HepG2 (cell line): ENCODE measurements at regions not wholly inside any gene's neighbourhood (a gene's known extent, or its start where the extent isn't known, plus 50 kb on each side); places are given as distances from the start of the nearest gene placed in this dataset.
A peak's percentile ranks its signal among the peaks of the same experiment; 100 is the strongest.

Experiments used
- ATAC-seq: fragments of 200-7000 bp; cut with Tn5 transposase; 3 replicates; pipeline ENCODE4 v1.9.1; 2020; ENCODE audit warnings: mild to moderate bottlenecking, moderate library complexity
- BruUV-seq: library from RNA; stranded (reverse); fragments of 400-500 nt; replicated peaks from 2 replicates; lab custom pipeline; 2021; lab: Mats Ljungman, UMichigan
- CTCF ChIA-PET: fragments of 300-600 bp; formaldehyde crosslinking; extraction: SDS; loops from one replicate; lab custom pipeline; 2021; ENCODE audit warnings: low total read pairs, inconsistent platforms, low intra/inter-chr PET ratio; lab: Yijun Ruan, JAX
- POLR2A ChIA-PET: fragments of 350-600 bp; sonication (Branson Sonifier 250); formaldehyde crosslinking; loops from one replicate; lab custom pipeline; 2020; ENCODE audit warnings: antibody characterized with exemption, inconsistent platforms; lab: Yijun Ruan, JAX
- DNase-seq: peaks from one replicate; pipeline ENCODE4 v3.0.0-alpha.2; 2015; ENCODE audit warnings: low spot score
- FAIRE-seq: peaks from 3 replicates; lab custom pipeline; 2011; peaks lifted over from hg19 to GRCh38; lab: Jason Lieb, UNC
- H2AFZ ChIP-seq: one replicate; pipeline ENCODE4 v1.6.1; 2011; ENCODE audit warnings: low read length, inconsistent platforms
- H3K27ac ChIP-seq: fragments of 300-600 bp; 3 replicates; pipeline ENCODE4 v1.8.0; 2011; ENCODE audit warnings: mixed run types, mild to moderate bottlenecking, mixed read lengths, low read length, inconsistent platforms; ENCODE audit not compliant: insufficient read depth; ENCODE audit errors: extremely low read length
- H3K27me3 ChIP-seq, 2 experiments: fragments of 200-600 bp in 1 of 2; 2 replicates in 1 of 2; 3 replicates in 1 of 2; pipeline versions ENCODE4 v1.6.0 to v1.8.0; 2011; ENCODE audit warnings: low read length in 2 of 2, mild to moderate bottlenecking in 2 of 2, moderate library complexity in 2 of 2, inconsistent platforms in 1 of 2; ENCODE audit not compliant: insufficient read depth in 2 of 2, control insufficient read depth in 1 of 2
- H3K36me3 ChIP-seq, 2 experiments: fragments of 200-600 bp in 1 of 2; replicated peaks in 1 of 2; 2 replicates in 1 of 2; 3 replicates in 1 of 2; pipeline versions ENCODE4 v1.5.1 to v1.8.0; 2011; ENCODE audit warnings: low read length in 2 of 2, inconsistent platforms in 1 of 2; ENCODE audit not compliant: insufficient read depth in 2 of 2, control insufficient read depth in 1 of 2
- H3K4me1 ChIP-seq: 2 replicates; pipeline ENCODE4 v1.5.1; 2012; ENCODE audit warnings: low read length, inconsistent platforms; ENCODE audit not compliant: insufficient read depth
- H3K4me2 ChIP-seq: 2 replicates; pipeline ENCODE4 v1.6.0; 2011; ENCODE audit warnings: low read depth, low read length, inconsistent platforms
- H3K4me3 ChIP-seq, 3 experiments: fragments of 200-600 bp in 1 of 3; sonication (generic), shearing (Covaris generic) in 1 of 3; replicated peaks in 1 of 3; 2 replicates each; pipeline ENCODE4 v1.5.1; 2011 to 2016; ENCODE audit warnings: low read length in 3 of 3, inconsistent platforms in 2 of 3, low read depth in 2 of 3, mild to moderate bottlenecking in 2 of 3, control low read depth in 1 of 3, mixed read lengths in 1 of 3; ENCODE audit not compliant: insufficient read depth in 1 of 3
- H3K79me2 ChIP-seq: one replicate; pipeline ENCODE4 v1.6.1; 2011; ENCODE audit warnings: low read length, inconsistent platforms; ENCODE audit not compliant: insufficient read depth
- H3K9ac ChIP-seq: 2 replicates; pipeline ENCODE4 v1.6.0; 2011; ENCODE audit warnings: mild to moderate bottlenecking, low read depth, low read length, inconsistent platforms; ENCODE audit not compliant: insufficient read depth
- H3K9me3 ChIP-seq: 2 replicates; pipeline ENCODE4 v1.5.1; 2012; ENCODE audit warnings: mild to moderate bottlenecking, low read length
- H4K20me1 ChIP-seq: 2 replicates; pipeline ENCODE4 v1.6.0; 2011; ENCODE audit warnings: inconsistent platforms, mild to moderate bottlenecking, low read length, moderate library complexity; ENCODE audit not compliant: insufficient read depth
- CREM ChIP-seq, 2 experiments: sonication (generic) in 1 of 2; formaldehyde crosslinking in 1 of 2; IDR thresholded peaks; 2 replicates each; pipeline versions ENCODE4 v1.4.0 to v1.6.1; 2016 to 2020; ENCODE audit warnings: antibody characterized with exemption in 1 of 2, mild to moderate bottlenecking in 1 of 2, missing genetic modification reagents in 1 of 2
- ESRRA ChIP-seq: sonication (generic); formaldehyde crosslinking; IDR thresholded peaks from 2 replicates; pipeline ENCODE4 v1.5.1; 2020; ENCODE audit warnings: mild to moderate bottlenecking, low read depth, missing genetic modification reagents
- SNRNP70 ChIP-seq: fragments of 200-400 bp; formaldehyde crosslinking; IDR thresholded peaks from 2 replicates; pipeline ENCODE4 v1.6.1; 2017; ENCODE audit warnings: mild to moderate bottlenecking, low read depth, low read length, moderate library complexity
- YY1 ChIP-seq: IDR thresholded peaks from 2 replicates; pipeline ENCODE4 v1.6.1; 2011; ENCODE audit warnings: low read length, low read depth, moderate library complexity, mild to moderate bottlenecking; ENCODE audit not compliant: insufficient read depth, insufficient replicate concordance
- ZMYM4 ChIP-seq: sonication (generic); formaldehyde crosslinking; IDR thresholded peaks from 2 replicates; pipeline ENCODE4 v1.8.1; 2023; ENCODE audit warnings: mild to moderate bottlenecking, missing genetic modification reagents
- ZNF616 ChIP-seq: sonication (generic); formaldehyde crosslinking; IDR thresholded peaks from 2 replicates; pipeline ENCODE4 v1.5.0; 2020; ENCODE audit warnings: low read depth, mild to moderate bottlenecking, missing genetic modification reagents
- ZNF629 ChIP-seq: sonication (generic); formaldehyde crosslinking; conservative IDR thresholded peaks from 2 replicates; pipeline ENCODE4 v1.5.0; 2020; ENCODE audit warnings: missing genetic modification reagents
- WGBS: methylation state at CpG from one replicate; pipeline ENCODE4 v1.1.6; 2017; ENCODE audit warnings: low lambda C conversion rate; 5-methylcytosine and 5-hydroxymethylcytosine counted together
- in situ Hi-C: cut with HindIII; loops from 2 replicates; pipeline ENCODE4 v1.10.0; 2017; ENCODE audit warnings: low pct_unique_long_range_greater_than_20kb; ENCODE audit not compliant: extremely low pct_ligation_motif_present
- intact Hi-C: fragments of 100-400 bp; cut with micrococcal nuclease; formaldehyde crosslinking; loops from one replicate; pipeline ENCODE4 v1.10.0; 2022; ENCODE audit not compliant: unreplicated experiment
- TF ChIP-seq, protein P1 (sequence below): sonication (generic); formaldehyde crosslinking; IDR thresholded peaks from 2 replicates; pipeline ENCODE4 v1.8.0; 2022; ENCODE audit warnings: missing genetic modification reagents, low read depth, mild to moderate bottlenecking, borderline replicate concordance
- TF ChIP-seq, protein P2 (sequence below): sonication (generic); formaldehyde crosslinking; conservative IDR thresholded peaks from 2 replicates; pipeline ENCODE4 v1.4.0; 2020; ENCODE audit warnings: missing genetic modification reagents
- TF ChIP-seq, protein P3 (sequence below): sonication (generic); formaldehyde crosslinking; IDR thresholded peaks from 2 replicates; pipeline ENCODE4 v1.4.0; 2020; ENCODE audit warnings: missing genetic modification reagents, borderline replicate concordance
- TF ChIP-seq, protein P4 (sequence below): sonication (generic); formaldehyde crosslinking; IDR thresholded peaks from 2 replicates; pipeline ENCODE4 v1.4.0; 2020; ENCODE audit warnings: missing genetic modification reagents

DNA sequence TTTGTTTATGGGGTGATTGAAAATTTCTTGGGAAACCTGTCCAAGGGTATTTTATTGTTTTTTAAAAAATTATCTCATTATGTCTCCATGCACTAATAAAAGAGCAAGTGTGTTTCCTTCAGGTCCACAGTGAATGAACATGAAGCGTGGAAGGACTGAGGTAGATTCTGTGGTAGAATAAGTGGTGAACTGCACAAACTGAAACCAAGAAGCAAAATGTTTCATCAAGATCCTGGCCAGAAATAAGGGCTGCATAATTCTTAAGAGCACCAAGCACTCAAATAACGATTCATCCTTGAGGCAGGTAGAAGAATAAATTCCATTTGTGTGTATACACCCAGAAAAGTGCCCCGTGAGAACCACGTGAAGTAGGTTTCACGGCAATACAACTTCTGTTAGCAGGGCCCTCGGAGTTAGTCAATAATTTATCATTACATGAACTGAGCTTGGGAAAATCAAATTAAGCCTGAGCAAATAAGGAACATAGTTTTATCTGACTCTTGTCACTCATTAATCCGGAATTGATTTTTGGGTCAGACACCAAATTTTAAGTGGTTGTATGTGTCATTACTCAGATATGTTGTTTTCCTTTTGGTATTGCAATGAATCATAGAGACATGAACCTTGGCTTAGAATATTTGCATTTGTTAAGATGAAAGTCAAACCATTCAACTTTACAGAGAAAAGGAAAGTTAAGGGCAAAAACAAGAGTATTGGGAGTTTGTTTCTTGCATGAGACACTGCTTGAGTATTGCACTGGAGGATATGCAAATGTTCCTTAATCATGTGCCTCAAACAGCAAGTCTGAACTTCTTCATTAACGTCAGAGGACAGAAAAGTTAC, 472.6 kb upstream of the NETO1 start:
- no peak overlapping the region for H3K27ac ChIP-seq
- ChIA-PET POLR2A (no interaction called here), CTCF (no interaction called here)
- intact Hi-C loops = no loop called here
- H3K4me2 ChIP-seq = peak overlapping the region; percentile 29; the same call in 1 of the 2 replicates
- H3K9ac ChIP-seq = no peak overlapping the region
- FAIRE-seq = no peak
- BruUV-seq = no TSS peak
- no peaks in the 10 kb centered on the region for H3K4me1 ChIP-seq
- TF ChIP-seq ESRRA (CRISPR knock-in tag) = no peak
- TF ChIP-seq, protein P1, sequence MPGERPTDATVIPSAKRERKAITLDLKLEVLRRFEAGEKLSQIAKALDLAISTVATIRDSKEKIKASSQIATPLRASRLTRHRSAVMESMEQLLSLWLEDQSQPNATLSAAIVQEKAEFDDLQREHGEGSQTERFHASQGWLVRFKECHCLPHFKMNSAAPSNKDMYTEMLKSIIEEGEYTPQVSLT (CRISPR knock-in tag) = no peak
- TF ChIP-seq, protein P2, sequence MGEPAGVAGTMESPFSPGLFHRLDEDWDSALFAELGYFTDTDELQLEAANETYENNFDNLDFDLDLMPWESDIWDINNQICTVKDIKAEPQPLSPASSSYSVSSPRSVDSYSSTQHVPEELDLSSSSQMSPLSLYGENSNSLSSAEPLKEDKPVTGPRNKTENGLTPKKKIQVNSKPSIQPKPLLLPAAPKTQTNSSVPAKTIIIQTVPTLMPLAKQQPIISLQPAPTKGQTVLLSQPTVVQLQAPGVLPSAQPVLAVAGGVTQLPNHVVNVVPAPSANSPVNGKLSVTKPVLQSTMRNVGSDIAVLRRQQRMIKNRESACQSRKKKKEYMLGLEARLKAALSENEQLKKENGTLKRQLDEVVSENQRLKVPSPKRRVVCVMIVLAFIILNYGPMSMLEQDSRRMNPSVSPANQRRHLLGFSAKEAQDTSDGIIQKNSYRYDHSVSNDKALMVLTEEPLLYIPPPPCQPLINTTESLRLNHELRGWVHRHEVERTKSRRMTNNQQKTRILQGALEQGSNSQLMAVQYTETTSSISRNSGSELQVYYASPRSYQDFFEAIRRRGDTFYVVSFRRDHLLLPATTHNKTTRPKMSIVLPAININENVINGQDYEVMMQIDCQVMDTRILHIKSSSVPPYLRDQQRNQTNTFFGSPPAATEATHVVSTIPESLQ (CRISPR knock-in tag) = no peak
- TF ChIP-seq YY1 = no peak
- TF ChIP-seq ZNF616 (CRISPR knock-in tag) = no peak
- no peak for TF ChIP-seq ZNF629
- no peak for TF ChIP-seq ZMYM4 (CRISPR knock-in tag)
- no peak for TF ChIP-seq SNRNP70
- TF ChIP-seq CREM (IDR thresholded peaks at IDR 0.05) = no peak
- no peak for TF ChIP-seq CREM (CRISPR knock-in tag; IDR thresholded peaks at IDR 0.05)
- TF ChIP-seq, protein P3, sequence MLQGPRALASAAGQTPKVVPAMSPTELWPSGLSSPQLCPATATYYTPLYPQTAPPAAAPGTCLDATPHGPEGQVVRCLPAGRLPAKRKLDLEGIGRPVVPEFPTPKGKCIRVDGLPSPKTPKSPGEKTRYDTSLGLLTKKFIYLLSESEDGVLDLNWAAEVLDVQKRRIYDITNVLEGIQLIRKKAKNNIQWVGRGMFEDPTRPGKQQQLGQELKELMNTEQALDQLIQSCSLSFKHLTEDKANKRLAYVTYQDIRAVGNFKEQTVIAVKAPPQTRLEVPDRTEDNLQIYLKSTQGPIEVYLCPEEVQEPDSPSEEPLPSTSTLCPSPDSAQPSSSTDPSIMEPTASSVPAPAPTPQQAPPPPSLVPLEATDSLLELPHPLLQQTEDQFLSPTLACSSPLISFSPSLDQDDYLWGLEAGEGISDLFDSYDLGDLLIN (CRISPR knock-in tag) = no peak
- TF ChIP-seq, protein P4, sequence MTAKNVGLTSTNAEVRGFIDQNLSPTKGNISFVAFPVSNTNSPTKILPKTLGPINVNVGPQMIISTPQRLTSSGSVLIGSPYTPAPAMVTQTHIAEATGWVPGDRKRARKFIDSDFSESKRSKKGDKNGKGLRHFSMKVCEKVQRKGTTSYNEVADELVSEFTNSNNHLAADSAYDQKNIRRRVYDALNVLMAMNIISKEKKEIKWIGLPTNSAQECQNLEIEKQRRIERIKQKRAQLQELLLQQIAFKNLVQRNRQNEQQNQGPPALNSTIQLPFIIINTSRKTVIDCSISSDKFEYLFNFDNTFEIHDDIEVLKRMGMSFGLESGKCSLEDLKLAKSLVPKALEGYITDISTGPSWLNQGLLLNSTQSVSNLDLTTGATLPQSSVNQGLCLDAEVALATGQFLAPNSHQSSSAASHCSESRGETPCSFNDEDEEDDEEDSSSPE (CRISPR knock-in tag) = no peak
- TF ChIP-seq, all 625 proteins: peak for 0
- 1% methylated on average over 8 of the region's 8 CpGs for WGBS
- no peak overlapping the region for H2AFZ ChIP-seq
- H3K4me3 ChIP-seq = no peak overlapping the region
- H3K27me3 ChIP-seq = no peaks in the 10 kb centered on the region
- in situ Hi-C loops = no loop called here
- no peaks in the 10 kb centered on the region for H3K79me2 ChIP-seq
- no peaks in the 10 kb centered on the region for H3K9me3 ChIP-seq
- DNase-seq (peak; percentile 1), ATAC-seq (no peak)
- H4K20me1 ChIP-seq = no peaks in the 10 kb centered on the region
- H3K36me3 ChIP-seq = no peaks in the 10 kb centered on the region
